GM12874 (cell line): ENCODE measurements at regions not wholly inside any gene's neighbourhood (a gene's known extent, or its start where the extent isn't known, plus 50 kb on each side); places are given as distances from the start of the nearest gene placed in this dataset.

Experiments used
- CTCF ChIP-seq: IDR thresholded peaks from 2 replicates; pipeline ENCODE4 v1.5.1; 2011; ENCODE audit warnings: low read depth, mild to moderate bottlenecking, control low read depth, low read length, moderate library complexity; ENCODE audit not compliant: insufficient read depth

- no peak for TF ChIP-seq CTCF
Measured at GRCh38 chr6:165804331-165805066, 141.5 kb upstream of the PDE10A start.

GRCh38 chr6:165800337-165800736, 137.3 kb upstream of the PDE10A start:
- no peak for TF ChIP-seq CTCF

DNA sequence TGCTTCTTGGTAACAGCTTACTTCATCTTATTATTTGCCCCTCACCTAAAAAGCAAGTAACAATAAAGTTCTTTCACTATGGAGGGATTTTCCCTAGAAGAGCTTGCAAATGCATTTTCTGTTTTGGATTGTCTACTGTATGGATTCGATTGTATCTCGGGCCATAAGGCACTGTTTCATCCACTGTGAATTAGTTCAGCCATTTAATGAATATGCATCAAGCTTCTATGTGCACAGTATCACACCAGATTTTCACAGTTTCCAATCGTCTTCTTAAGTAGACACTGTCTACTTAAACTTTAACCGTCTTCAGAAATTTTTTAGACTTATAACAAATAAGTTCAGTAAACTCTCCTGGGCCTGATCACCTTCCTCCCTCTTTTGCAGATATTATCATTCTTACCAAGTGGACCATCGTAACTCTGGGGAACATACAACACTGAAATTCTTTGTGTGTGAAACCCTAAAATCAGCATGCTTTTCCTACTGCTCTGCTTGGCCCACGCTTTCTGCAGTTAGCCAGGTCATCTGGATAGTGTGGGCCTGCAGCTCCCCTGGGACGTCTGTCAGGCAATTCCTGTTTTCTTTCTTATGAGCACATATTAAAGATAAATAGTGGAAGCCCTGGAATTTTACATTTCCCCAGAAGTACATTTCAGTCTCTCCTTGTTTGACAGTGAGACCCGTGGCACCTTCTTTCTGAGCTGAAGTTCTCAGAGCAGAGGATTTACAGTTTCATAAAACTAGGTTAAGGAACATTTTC, 136.5 kb upstream of the PDE10A start:
- no peak for TF ChIP-seq CTCF

GRCh38 chr6:165798991-165799390, 135.9 kb upstream of the PDE10A start:
- TF ChIP-seq CTCF, result no peak

DNA sequence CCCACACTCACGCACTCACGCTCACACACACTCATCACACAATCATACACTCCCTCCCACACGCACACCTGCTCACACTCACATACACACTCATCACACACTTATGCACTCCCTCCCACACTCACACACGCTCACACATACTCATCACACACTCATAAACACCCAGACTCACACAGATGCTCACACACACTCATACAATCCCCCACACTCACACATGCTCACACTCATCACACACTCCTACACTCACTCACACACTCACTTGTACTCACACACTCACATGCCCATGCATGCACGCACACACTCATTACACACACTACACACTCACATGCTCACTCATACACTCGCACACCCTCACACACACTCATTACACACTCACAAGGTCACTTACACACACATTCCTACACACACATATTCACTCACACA, 131.1 kb upstream of the PDE10A start:
- TF ChIP-seq CTCF, result no peak

- TF ChIP-seq CTCF, result no peak
Measured at GRCh38 chr6:165793287-165793825, 130.3 kb upstream of the PDE10A start.

DNA sequence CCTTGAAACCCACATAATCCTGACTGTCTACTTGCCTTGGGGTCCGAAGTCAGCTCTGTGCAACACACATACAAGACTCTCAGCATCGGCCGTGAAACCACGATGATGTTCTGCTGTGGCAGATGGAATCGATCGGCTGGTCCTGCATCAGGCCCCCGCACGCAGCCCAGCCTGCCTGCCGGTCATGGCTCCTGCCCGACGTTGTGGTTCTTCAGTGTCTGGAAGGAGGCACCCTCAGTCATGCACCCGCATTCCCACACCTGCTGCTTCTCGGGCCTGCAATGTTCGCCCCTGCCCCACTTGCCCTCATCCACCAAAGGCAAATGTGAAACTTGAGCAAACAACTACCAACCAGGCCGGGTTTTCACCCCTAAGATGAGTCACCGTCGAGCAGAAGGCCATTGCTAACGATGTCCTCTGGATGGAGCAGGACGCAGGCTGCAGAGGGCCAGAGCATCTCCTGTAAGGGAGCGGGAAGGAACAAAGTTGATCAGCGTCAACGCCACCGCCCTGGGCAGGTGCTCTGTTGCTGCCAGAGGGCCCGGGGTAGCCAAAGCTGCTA, 128.9 kb upstream of the PDE10A start:
- no peak for TF ChIP-seq CTCF
